Activated T-cell treated with anti-CD3 and anti-CD28 coated beads, Interleukin-2, amount 50 U/mL, for 72 hours (primary cell): ENCODE measurements at regions not wholly inside any gene's neighbourhood (a gene's known extent, or its start where the extent isn't known, plus 50 kb on each side); places are given as distances from the start of the nearest gene placed in this dataset.

Experiments used
- ATAC-seq, 2 donors: fragments of 150-1000 bp; cut with Tn5 transposase; replicated peaks in 1 of 2; 2 replicates each; pipeline ENCODE4 v1.10.0; 2021; ENCODE audit warnings: moderate library complexity in 2 of 2, mild to moderate bottlenecking in 1 of 2
- DNase-seq, 2 donors: peaks; one replicate each; pipeline ENCODE4 v3.0.0; 2021 to 2022; ENCODE audit warnings: mixed read lengths in 1 of 2
- H3K27ac Mint-ChIP-seq: one replicate; pipeline ENCODE4 v1.8.0; 2022; ENCODE audit warnings: mild to moderate bottlenecking, moderate library complexity, mixed read lengths
- H3K27me3 Mint-ChIP-seq: one replicate; pipeline ENCODE4 v1.8.0; 2022; ENCODE audit warnings: low read depth, mixed read lengths
- H3K36me3 Mint-ChIP-seq, 2 donors: one replicate each; pipeline ENCODE4 v1.8.0; 2022; ENCODE audit warnings: mixed read lengths in 2 of 2, mild to moderate bottlenecking in 1 of 2; ENCODE audit not compliant: insufficient read depth in 2 of 2
- H3K4me1 Mint-ChIP-seq: one replicate; pipeline ENCODE4 v1.8.0; 2022; ENCODE audit warnings: low read depth, mixed read lengths
- H3K4me3 Mint-ChIP-seq, 2 donors: one replicate each; pipeline ENCODE4 v1.8.0; 2022; ENCODE audit warnings: mild to moderate bottlenecking in 2 of 2, mixed read lengths in 2 of 2, moderate library complexity in 2 of 2
- H3K9me3 Mint-ChIP-seq, 2 donors: one replicate each; pipeline ENCODE4 v1.8.0; 2022; ENCODE audit warnings: mixed read lengths in 2 of 2

DNA sequence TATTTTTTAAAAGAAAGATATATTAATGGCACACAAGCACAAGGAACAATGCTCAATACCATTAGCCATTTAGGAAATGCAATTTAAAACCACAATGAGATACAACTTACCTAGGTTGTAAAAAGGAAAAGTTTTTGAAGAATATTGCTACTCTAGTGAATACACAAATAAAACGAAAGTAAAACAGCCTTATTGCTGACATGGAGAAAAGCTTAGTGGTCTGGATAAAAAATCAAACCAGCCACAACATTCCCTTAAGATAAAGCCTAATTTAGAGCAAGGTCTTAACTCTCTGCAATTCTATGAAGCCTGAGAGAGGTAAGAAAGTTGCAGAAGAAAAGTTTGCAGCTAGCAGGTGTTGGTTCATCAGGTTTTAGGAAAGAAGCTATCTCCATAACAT is 892.7 kb upstream of the ALCAM start:
- no peaks in the 10 kb centered on the region for H3K27me3 Mint-ChIP-seq

GRCh38 chr3:104503022-104503421 is 863.7 kb upstream of the ALCAM start:
- Mint-ChIP-seq H3K4me3 (no peak overlapping the region), H3K27me3 (no peaks in the 10 kb centered on the region), H3K27ac (no peak overlapping the region), H3K36me3 (no peaks in the 10 kb centered on the region), H3K9me3 (no peaks in the 10 kb centered on the region), H3K4me1 (no peaks in the 10 kb centered on the region)
- DNase-seq (no peak), ATAC-seq (no peak)

More for the DNA sequence above, 892.7 kb upstream of the ALCAM start:
- Mint-ChIP-seq H3K36me3 (no peaks in the 10 kb centered on the region), H3K4me3 (no peak overlapping the region), H3K4me1 (no peaks in the 10 kb centered on the region), H3K27ac (no peak overlapping the region), H3K9me3 (peaks cover 7 to 12% of the 10 kb centered on the region in 2 donors)
- no peak for ATAC-seq
- no peak for DNase-seq

DNA sequence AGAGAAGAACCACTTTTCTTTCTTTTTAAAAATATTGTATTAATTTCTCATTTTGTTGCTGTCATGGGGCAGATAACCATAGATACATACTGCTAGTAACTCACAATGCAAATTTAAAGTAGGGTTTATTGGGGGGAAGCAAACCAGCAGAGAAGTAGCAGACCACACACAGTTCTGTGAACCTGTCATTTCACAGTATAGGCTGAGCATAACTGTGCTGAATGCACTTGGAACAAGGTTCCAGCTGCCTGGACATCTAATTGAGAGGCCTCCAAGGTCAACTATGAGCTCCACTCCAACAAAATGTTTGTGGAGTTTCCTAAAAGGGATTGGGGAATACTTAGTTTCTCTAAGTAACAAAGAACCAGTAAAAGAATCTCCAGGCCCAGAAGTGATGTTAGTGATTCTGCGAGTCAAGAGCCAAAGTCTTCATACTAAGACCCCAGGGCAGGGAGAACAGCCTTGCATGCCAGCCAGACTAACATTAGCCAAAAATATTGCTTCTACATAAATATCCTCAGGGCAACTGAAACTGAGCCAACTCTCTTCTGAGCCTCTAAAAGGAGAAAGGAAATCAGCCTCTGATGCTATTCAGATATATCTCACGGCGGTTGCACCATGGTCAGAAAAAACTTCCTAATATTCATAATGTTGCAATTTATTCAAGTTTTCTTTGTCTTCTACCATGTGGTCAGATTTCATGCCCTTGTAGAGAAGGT is 856.4 kb upstream of the ALCAM start:
- Mint-ChIP-seq H3K4me3 (no peak overlapping the region), H3K4me1 (no peaks in the 10 kb centered on the region), H3K27ac (no peak overlapping the region), H3K27me3 (no peaks in the 10 kb centered on the region), H3K9me3 (peaks cover 0 to 1% of the 10 kb centered on the region in 2 donors), H3K36me3 (no peaks in the 10 kb centered on the region)
- no peak for DNase-seq
- ATAC-seq, result no peak

- Mint-ChIP-seq H3K36me3 (no peaks in the 10 kb centered on the region), H3K9me3 (peaks cover 0 to 1% of the 10 kb centered on the region in 2 donors), H3K4me1 (no peaks in the 10 kb centered on the region), H3K27ac (no peak overlapping the region), H3K4me3 (no peak overlapping the region), H3K27me3 (no peaks in the 10 kb centered on the region)
- DNase-seq, result no peak
- no peak for ATAC-seq
Observed at GRCh38 chr3:104514371-104514770, 852.3 kb upstream of the ALCAM start.

DNA sequence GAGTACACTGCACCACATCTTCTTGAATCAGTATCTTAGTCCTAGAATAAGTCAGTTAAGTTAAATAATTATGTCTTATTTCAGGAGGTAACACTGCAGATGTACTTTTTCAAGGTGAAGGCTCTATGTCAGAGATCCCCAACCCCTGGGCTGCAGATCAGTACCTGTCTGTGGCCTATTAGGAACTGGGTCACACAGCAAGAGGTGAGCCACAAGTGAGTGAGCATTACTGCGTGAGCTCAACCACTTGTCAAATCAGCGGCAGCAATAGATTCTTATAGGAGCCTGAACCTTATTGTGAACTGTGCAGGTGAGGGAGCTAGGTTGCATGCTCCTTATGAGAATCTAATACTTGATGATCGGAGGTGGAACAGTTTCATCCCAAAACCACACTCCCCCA is 851.9 kb upstream of the ALCAM start:
- H3K27me3 Mint-ChIP-seq, result no peaks in the 10 kb centered on the region

DNA sequence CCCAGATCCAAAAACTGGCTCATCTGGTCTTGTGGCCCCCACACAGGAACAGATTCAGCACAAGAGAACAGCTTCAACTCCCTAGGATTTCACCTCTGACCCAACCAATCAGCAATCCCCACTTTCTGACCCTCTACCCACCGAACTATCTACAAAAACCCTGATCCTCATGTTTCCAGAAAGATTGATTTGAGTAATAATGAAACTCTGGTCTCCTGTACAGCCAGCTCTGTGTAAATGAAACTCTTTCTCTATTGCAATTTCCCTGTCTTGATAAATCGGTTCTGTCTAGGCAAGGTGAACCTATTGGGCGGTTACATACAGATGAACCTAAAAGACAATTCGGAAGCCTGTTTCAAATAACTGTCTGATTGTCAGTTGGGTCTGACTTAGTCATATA is 847.6 kb upstream of the ALCAM start:
- ATAC-seq (no peak), DNase-seq (no peak)
- no peaks in the 10 kb centered on the region for H3K27me3 Mint-ChIP-seq
- no peak overlapping the region for H3K27ac Mint-ChIP-seq
- peaks cover 0 to 1% of the 10 kb centered on the region in 2 donors for H3K9me3 Mint-ChIP-seq
- H3K4me1 Mint-ChIP-seq, result no peaks in the 10 kb centered on the region
- H3K4me3 Mint-ChIP-seq, result no peak overlapping the region
- H3K36me3 Mint-ChIP-seq, result no peaks in the 10 kb centered on the region

More for the DNA sequence above, 851.9 kb upstream of the ALCAM start:
- DNase-seq (no peak), ATAC-seq (no peak)
- Mint-ChIP-seq H3K9me3 (peaks cover 0 to 1% of the 10 kb centered on the region in 2 donors), H3K4me3 (no peak overlapping the region), H3K36me3 (no peaks in the 10 kb centered on the region), H3K4me1 (no peaks in the 10 kb centered on the region), H3K27ac (no peak overlapping the region)

DNA sequence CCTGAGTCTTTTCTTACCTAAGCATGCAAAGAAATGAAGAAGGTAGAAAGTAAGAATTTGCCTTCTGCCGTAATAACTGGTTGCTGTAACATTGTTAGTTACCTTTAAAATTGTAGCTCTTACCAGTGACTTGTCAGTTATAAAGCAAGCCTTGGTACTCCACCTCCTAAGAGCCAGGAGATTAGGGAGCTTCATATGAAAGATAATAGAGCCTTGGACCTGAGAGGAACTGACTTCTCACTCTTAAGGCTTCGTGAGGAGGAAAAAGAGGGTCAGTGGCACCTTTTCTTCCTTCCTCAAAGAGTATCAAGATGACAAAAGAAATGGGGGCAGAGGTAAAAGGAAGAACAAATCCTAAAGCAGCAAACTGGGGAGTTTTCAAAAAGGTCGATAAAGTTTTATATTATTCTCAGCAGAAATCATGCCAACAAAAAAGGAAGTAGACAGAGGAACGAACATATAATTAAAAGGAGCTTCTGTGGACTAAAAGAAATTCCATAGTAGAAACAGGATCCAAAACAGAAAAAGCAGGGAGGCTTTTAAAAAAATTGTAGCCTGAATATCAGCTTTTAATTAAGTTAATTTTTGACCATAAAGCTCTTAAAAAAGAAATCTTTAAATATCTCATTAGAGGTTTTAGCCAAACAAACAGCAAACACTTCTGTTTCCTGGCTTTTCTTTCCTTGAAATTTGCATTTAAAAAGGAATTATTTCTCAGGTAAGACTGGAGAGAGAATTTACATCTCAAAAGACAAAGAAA is 847.1 kb upstream of the ALCAM start:
- H3K4me1 Mint-ChIP-seq, result no peaks in the 10 kb centered on the region
- H3K4me3 Mint-ChIP-seq, result no peak overlapping the region
- no peak overlapping the region for H3K27ac Mint-ChIP-seq
- H3K9me3 Mint-ChIP-seq, result no peaks in the 10 kb centered on the region
- no peaks in the 10 kb centered on the region for H3K36me3 Mint-ChIP-seq
- ATAC-seq (no peak), DNase-seq (no peak)
- H3K27me3 Mint-ChIP-seq, result no peaks in the 10 kb centered on the region

- Mint-ChIP-seq H3K4me3 (no peak overlapping the region), H3K36me3 (no peaks in the 10 kb centered on the region), H3K27ac (no peak overlapping the region)
Observed at GRCh38 chr3:104520228-104520655, 846.5 kb upstream of the ALCAM start.

DNA sequence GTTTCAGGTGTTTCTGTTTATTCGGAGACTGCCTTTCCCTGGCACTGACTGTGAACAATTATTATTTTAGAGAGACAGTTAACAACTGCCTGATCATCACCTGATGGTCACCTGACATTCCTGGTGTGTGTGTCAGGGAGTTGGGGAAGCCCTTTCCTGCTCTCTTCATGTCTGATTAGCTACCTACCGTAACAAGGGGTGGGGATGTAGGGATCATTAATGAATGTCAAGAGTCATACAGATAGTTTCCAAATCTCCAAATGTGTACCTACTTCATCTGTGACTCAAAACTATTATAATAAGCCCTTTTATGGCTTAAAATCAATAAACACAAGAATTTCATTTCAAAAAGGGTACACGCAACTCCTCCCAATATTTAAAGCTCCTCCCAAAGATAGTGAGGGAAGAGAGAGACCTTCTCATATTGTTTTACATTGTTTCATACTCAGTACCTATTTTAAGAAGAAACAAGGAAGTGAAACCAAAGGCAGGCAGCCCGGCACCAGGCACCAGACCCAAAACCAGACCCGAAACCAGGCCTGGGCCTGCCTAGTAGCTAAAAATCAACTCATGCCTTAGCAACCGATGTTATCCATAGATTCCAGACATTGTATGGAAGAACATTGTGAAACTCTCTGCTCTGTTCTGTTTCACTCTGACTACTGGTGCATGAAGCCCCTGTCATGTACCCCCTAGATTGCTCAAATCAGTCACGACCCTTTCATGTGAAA is 844.9 kb upstream of the ALCAM start:
- ATAC-seq (no peak), DNase-seq (no peak)
- Mint-ChIP-seq H3K36me3 (no peaks in the 10 kb centered on the region), H3K27me3 (no peaks in the 10 kb centered on the region), H3K27ac (no peak overlapping the region), H3K9me3 (no peaks in the 10 kb centered on the region), H3K4me3 (no peak overlapping the region), H3K4me1 (no peaks in the 10 kb centered on the region)

More at GRCh38 chr3:104520228-104520655, 846.5 kb upstream of the ALCAM start:
- no peaks in the 10 kb centered on the region for H3K4me1 Mint-ChIP-seq
- ATAC-seq, result no peak
- H3K9me3 Mint-ChIP-seq, result no peaks in the 10 kb centered on the region
- no peak for DNase-seq
- no peaks in the 10 kb centered on the region for H3K27me3 Mint-ChIP-seq

- ATAC-seq, result no peak
- no peak for DNase-seq
- H3K27me3 Mint-ChIP-seq, result no peaks in the 10 kb centered on the region
- H3K27ac Mint-ChIP-seq, result no peak overlapping the region
- no peaks in the 10 kb centered on the region for H3K4me1 Mint-ChIP-seq
- H3K9me3 Mint-ChIP-seq, result no peaks in the 10 kb centered on the region
- H3K36me3 Mint-ChIP-seq, result no peaks in the 10 kb centered on the region
- no peak overlapping the region for H3K4me3 Mint-ChIP-seq
Observed at GRCh38 chr3:104523136-104523535, 843.6 kb upstream of the ALCAM start.

DNA sequence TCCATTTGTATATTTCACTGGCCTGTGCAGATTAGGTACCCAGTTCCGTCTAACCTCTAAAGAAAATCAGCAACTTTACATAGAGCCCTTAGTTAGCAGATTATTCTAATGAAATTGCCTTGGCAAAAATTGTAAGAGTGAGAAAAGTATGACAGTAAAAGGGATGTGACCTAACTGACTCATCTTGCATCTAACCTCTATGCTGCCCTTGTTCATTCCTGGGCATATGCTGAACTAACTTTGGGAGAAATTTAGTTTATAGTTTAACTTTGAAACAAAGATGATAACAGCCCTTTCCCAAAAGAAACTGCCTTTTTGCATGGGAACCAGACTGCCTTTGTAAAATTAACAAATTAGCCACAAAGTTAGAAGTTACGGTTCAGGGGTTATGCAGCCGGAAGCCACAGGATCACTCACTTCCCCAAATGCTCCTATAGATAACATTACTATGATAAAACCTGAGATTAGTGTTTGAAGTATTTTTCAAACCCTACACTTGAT is 839.8 kb upstream of the ALCAM start:
- no peak for DNase-seq
- Mint-ChIP-seq H3K27me3 (no peaks in the 10 kb centered on the region), H3K36me3 (no peaks in the 10 kb centered on the region), H3K4me1 (no peaks in the 10 kb centered on the region), H3K27ac (no peak overlapping the region), H3K9me3 (peaks cover 1 to 4% of the 10 kb centered on the region in 2 donors), H3K4me3 (no peak overlapping the region)
- ATAC-seq, result no peak

- ATAC-seq (no peak), DNase-seq (no peak)
- Mint-ChIP-seq H3K4me1 (no peaks in the 10 kb centered on the region), H3K27me3 (no peaks in the 10 kb centered on the region), H3K9me3 (peaks cover 6 to 10% of the 10 kb centered on the region in 2 donors), H3K4me3 (no peak overlapping the region), H3K36me3 (no peaks in the 10 kb centered on the region), H3K27ac (no peak overlapping the region)
Observed at GRCh38 chr3:104530934-104531333, 835.8 kb upstream of the ALCAM start.

DNA sequence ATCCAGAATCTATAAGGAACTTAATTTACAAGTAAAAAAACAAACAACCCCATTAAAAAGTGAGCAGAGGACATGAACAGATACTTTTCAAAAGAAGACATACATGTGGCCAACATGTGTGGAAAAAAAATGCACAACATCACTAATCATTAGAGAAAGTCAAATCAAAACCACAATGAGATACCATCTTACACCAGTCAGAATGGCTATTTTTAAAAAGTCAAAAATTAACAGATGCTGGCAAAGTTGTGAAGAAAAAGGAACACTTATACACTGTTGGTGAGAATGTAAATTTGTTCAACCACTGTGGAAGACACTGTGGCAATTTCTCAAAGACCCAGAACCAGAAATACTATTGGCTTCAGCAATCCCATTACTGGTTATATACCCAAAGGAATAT is 830.0 kb upstream of the ALCAM start:
- no peak overlapping the region for H3K27ac Mint-ChIP-seq
- H3K27me3 Mint-ChIP-seq, result no peaks in the 10 kb centered on the region
- H3K4me1 Mint-ChIP-seq, result no peaks in the 10 kb centered on the region
- no peak overlapping the region for H3K4me3 Mint-ChIP-seq
- peaks cover 5 to 6% of the 10 kb centered on the region in 2 donors for H3K9me3 Mint-ChIP-seq
- no peaks in the 10 kb centered on the region for H3K36me3 Mint-ChIP-seq
- no peak for DNase-seq
- no peak for ATAC-seq
